ENCODE measurements at regions not wholly inside any gene's neighbourhood (a gene's known extent, or its start where the extent isn't known, plus 50 kb on each side); places are given as distances from the start of the nearest gene placed in this dataset.

DNA sequence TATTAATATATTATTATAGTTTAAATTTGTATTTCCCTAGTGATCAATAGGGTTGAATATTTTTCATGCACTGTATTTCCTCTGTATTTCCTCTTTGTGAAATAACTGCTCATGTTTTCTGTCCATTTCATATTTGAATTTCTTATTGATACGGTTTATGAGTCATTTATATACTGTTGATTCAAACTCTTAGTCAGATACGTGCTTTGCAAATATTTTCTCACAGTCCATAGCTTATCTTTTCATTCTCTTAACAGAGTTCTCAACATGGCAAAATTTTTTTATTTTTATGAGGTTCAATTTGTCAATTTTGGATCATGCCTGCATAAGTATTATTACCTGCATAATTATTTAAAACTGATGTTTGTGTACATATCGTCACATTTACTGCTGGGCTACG is 329.6 kb downstream of the HAO1 start:
- POLR2A ChIA-PET, result no interaction called here
- no peak for TF ChIP-seq PKNOX1 (IDR thresholded peaks at IDR 0.05)
- no peak for TF ChIP-seq L3MBTL2 (conservative IDR thresholded peaks at IDR 0.05)
- CTCF ChIA-PET, result no interaction called here
- no peak for DNase-seq (ENCODE audit: extremely low spot score)

- ChIA-PET POLR2A (no interaction called here), CTCF (no interaction called here)
- TF ChIP-seq BHLHE40 (IDR thresholded peaks at IDR 0.05; ENCODE audit: borderline replicate concordance), result no peak
- TF ChIP-seq PKNOX1 (IDR thresholded peaks at IDR 0.05), result no peak
- TF ChIP-seq SUZ12 (IDR thresholded peaks at IDR 0.05), result no peak
- no peak for TF ChIP-seq LEF1 (IDR thresholded peaks at IDR 0.05; ENCODE audit: borderline replicate concordance)
- TF ChIP-seq FOXM1 (IDR thresholded peaks at IDR 0.05; ENCODE audit: borderline replicate concordance), result no peak
- no peak for TF ChIP-seq L3MBTL2 (conservative IDR thresholded peaks at IDR 0.05)
- no peak for TF ChIP-seq TARDBP (IDR thresholded peaks at IDR 0.05)
- TF ChIP-seq ZNF384 (IDR thresholded peaks at IDR 0.05), result no peak
- TF ChIP-seq CTBP1 (IDR thresholded peaks at IDR 0.05; ENCODE audit: borderline replicate concordance), result no peak
- TF ChIP-seq HDGF (IDR thresholded peaks at IDR 0.05; ENCODE audit: borderline replicate concordance), result no peak
- DNase-seq (ENCODE audit: extremely low spot score), result no peak
These were observed 322.5 kb downstream of the HAO1 start for GRCh38 chr20:7617797-7618196.

- no peak for TF ChIP-seq HDGF (IDR thresholded peaks at IDR 0.05; ENCODE audit: borderline replicate concordance)
- TF ChIP-seq BHLHE40 (IDR thresholded peaks at IDR 0.05; ENCODE audit: borderline replicate concordance), result no peak
- no peak for TF ChIP-seq FOXK2 (IDR thresholded peaks at IDR 0.05)
- no peak for DNase-seq (ENCODE audit: extremely low spot score)
- ChIA-PET POLR2A (no interaction called here), CTCF (no interaction called here)
These were observed 317.8 kb downstream of the HAO1 start for GRCh38 chr20:7622399-7622961.

DNA sequence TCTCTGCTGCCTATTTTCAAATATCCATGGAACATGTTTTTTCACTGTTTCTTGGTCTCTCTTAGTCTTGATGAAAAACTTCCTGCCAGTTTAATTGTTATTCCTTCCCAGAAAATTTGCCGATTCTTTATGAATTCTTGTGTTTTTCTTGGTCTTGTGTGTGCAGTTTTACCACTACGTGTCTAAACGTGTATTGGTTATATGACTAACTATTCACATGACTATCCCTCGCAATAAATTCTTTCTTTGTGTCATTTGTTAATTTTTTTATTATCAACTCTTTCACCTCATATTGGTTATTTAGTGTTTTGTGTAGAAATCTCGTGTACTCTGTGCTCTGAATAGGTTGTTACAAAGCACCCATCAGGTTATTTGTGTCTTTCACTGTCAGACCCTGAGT is 315.4 kb downstream of the HAO1 start:
- DNase-seq (ENCODE audit: extremely low spot score), result no peak
- POLR2A ChIA-PET, result no interaction called here
- TF ChIP-seq LEF1 (IDR thresholded peaks at IDR 0.05; ENCODE audit: borderline replicate concordance), result no peak
- no peak for TF ChIP-seq PKNOX1 (IDR thresholded peaks at IDR 0.05)
- TF ChIP-seq ZNF384 (IDR thresholded peaks at IDR 0.05), result no peak
- TF ChIP-seq HDGF (IDR thresholded peaks at IDR 0.05; ENCODE audit: borderline replicate concordance), result no peak
- TF ChIP-seq ARNT (IDR thresholded peaks at IDR 0.05), result no peak
- TF ChIP-seq SP1 (IDR thresholded peaks at IDR 0.05), result no peak
- no peak for TF ChIP-seq ELF4 (IDR thresholded peaks at IDR 0.05)
- CTCF ChIA-PET, result no interaction called here

GRCh38 chr20:7627734-7628663 is 312.3 kb downstream of the HAO1 start:
- no peak for TF ChIP-seq ZNF384 (IDR thresholded peaks at IDR 0.05)
- no peak for TF ChIP-seq CTBP1 (IDR thresholded peaks at IDR 0.05; ENCODE audit: borderline replicate concordance)
- no peak for TF ChIP-seq SUZ12 (IDR thresholded peaks at IDR 0.05)
- no peak for TF ChIP-seq LEF1 (IDR thresholded peaks at IDR 0.05; ENCODE audit: borderline replicate concordance)
- TF ChIP-seq FOXK2 (IDR thresholded peaks at IDR 0.05), result no peak
- no peak for TF ChIP-seq L3MBTL2 (conservative IDR thresholded peaks at IDR 0.05)
- no peak for TF ChIP-seq NFRKB (IDR thresholded peaks at IDR 0.05)
- TF ChIP-seq HDGF (IDR thresholded peaks at IDR 0.05; ENCODE audit: borderline replicate concordance), result no peak
- no peak for TF ChIP-seq ARNT (IDR thresholded peaks at IDR 0.05)
- no peak for TF ChIP-seq FOXA1 (IDR thresholded peaks at IDR 0.05)
- no peak for TF ChIP-seq BHLHE40 (IDR thresholded peaks at IDR 0.05; ENCODE audit: borderline replicate concordance)
- TF ChIP-seq PKNOX1 (IDR thresholded peaks at IDR 0.05), result no peak
- TF ChIP-seq TARDBP (IDR thresholded peaks at IDR 0.05), result no peak
- TF ChIP-seq ELF4 (IDR thresholded peaks at IDR 0.05), result no peak
- TF ChIP-seq SP1 (IDR thresholded peaks at IDR 0.05), result no peak
- TF ChIP-seq FOXM1 (IDR thresholded peaks at IDR 0.05; ENCODE audit: borderline replicate concordance), result no peak
- DNase-seq (ENCODE audit: extremely low spot score), result no peak
- CTCF ChIA-PET, result no interaction called here
- POLR2A ChIA-PET, result no interaction called here

DNA sequence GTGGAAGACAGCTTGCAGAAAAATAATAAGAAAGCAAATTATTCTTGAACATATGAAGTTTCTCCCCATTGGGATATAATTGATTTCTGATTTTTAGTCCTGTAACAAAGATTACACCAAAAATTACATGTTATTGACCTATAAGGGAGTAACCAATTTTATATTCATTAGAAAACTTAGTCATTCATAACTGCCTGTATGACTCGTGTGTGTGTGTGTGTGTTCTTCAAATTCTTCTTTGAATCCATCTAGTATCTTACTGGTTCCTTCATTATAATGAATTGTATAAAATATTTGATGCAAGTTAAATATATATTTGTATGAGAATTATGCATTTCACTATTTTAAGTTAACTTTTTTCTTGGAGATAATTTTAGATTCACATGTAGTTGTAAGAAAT is 310.4 kb downstream of the HAO1 start:
- ChIA-PET CTCF (no interaction called here), POLR2A (no interaction called here)
- DNase-seq (ENCODE audit: extremely low spot score), result no peak
- TF ChIP-seq L3MBTL2 (conservative IDR thresholded peaks at IDR 0.05) (no peak), SP1 (IDR thresholded peaks at IDR 0.05) (no peak), FOXK2 (IDR thresholded peaks at IDR 0.05) (no peak), FOXM1 (IDR thresholded peaks at IDR 0.05; ENCODE audit: borderline replicate concordance) (no peak), HDGF (IDR thresholded peaks at IDR 0.05; ENCODE audit: borderline replicate concordance) (no peak), SUZ12 (IDR thresholded peaks at IDR 0.05) (no peak), PKNOX1 (IDR thresholded peaks at IDR 0.05) (no peak), NFRKB (IDR thresholded peaks at IDR 0.05) (no peak), BHLHE40 (IDR thresholded peaks at IDR 0.05; ENCODE audit: borderline replicate concordance) (no peak), ARNT (IDR thresholded peaks at IDR 0.05) (no peak), FOXA1 (IDR thresholded peaks at IDR 0.05) (no peak), TARDBP (IDR thresholded peaks at IDR 0.05) (no peak), LEF1 (IDR thresholded peaks at IDR 0.05; ENCODE audit: borderline replicate concordance) (no peak), CTBP1 (IDR thresholded peaks at IDR 0.05; ENCODE audit: borderline replicate concordance) (no peak), ZNF384 (IDR thresholded peaks at IDR 0.05) (no peak), ELF4 (IDR thresholded peaks at IDR 0.05) (no peak)
